Activated CD4-positive, alpha-beta T cell treated with anti-CD3 and anti-CD28 coated beads, Interleukin-2, amount 10 ng/mL, durations not matched to agents 7 days and 5 days (primary cell): ENCODE measurements at regions not wholly inside any gene's neighbourhood (a gene's known extent, or its start where the extent isn't known, plus 50 kb on each side); places are given as distances from the start of the nearest gene placed in this dataset.
"Not testable (repeated sequence)": the region's sequence is repeated elsewhere in the genome, so short reads cannot be mapped to it uniquely, and the experiment has no call there.

ENCODE experiments used
- CTCF ChIA-PET: fragments of 350-600 bp; sonication (Branson Sonifier 250); formaldehyde crosslinking; loops from one replicate; lab custom pipeline; 2021; ENCODE audit warnings: antibody characterized with exemption; lab: Charles Lee
- POLR2A ChIA-PET: fragments of 350-600 bp; sonication (Branson Sonifier 250); formaldehyde crosslinking; loops from one replicate; lab custom pipeline; 2021; ENCODE audit warnings: antibody characterized with exemption; lab: Charles Lee
- DNase-seq: peaks from one replicate; pipeline ENCODE4 v3.0.0-alpha.2; 2020
- H3K27ac Mint-ChIP-seq: one replicate; pipeline ENCODE4 v1.8.0; 2021; ENCODE audit warnings: mild to moderate bottlenecking, moderate library complexity, mixed read lengths
- H3K27me3 Mint-ChIP-seq: one replicate; pipeline ENCODE4 v1.8.0; 2021; ENCODE audit warnings: mixed read lengths
- H3K36me3 Mint-ChIP-seq: one replicate; pipeline ENCODE4 v1.8.0; 2021; ENCODE audit warnings: low read depth, mixed read lengths
- H3K4me1 Mint-ChIP-seq: one replicate; pipeline ENCODE4 v1.8.0; 2021; ENCODE audit warnings: mixed read lengths
- H3K4me3 Mint-ChIP-seq: one replicate; pipeline ENCODE4 v1.8.0; 2021; ENCODE audit warnings: mild to moderate bottlenecking, moderate library complexity, mixed read lengths
- H3K9me3 Mint-ChIP-seq: one replicate; pipeline ENCODE4 v1.8.0; 2021; ENCODE audit warnings: mixed read lengths

DNA sequence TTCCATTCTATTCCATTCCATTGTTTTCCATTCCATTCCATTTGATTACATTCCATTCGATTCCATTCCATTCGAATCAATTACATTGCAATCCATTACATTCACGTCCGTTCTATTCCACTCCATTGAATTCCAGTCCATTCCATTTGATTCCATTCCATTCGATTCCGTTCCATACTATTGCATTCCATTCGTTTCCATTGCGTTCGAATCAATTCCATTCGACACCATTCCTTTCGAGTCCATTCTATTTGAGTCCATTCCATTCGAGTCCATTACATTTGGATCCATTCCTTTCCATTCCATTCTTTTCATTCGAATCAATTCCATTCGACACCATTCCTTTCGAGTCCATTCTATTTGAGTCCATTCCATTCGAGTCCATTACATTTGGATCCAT, 1122.9 kb downstream of the RPIA start:
- peaks cover 90% of the 10 kb centered on the region for H3K9me3 Mint-ChIP-seq
- peaks cover 56% of the 10 kb centered on the region for H3K36me3 Mint-ChIP-seq
- H3K4me3 Mint-ChIP-seq, H3K27me3 Mint-ChIP-seq, H3K4me1 Mint-ChIP-seq, H3K27ac Mint-ChIP-seq, DNase-seq, CTCF ChIA-PET, POLR2A ChIA-PET: not testable (repeated sequence)

DNA sequence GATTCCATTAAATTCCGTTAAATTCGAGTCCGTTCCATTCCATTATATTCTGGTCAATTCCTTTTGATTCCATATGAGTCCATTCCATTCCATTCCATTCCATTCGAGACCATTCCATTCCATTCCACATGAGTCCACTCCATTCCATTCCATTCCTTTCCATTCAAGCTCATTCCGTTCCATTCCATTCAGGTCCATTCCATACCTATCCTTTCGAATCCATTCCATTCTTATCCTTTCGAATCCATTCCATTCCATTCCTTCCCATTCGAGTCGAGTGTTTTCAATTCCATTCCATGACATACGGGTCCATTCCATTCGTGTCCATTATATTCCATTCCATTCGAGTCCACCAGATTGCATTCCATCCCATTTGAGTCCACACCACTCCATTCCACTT, 1127.4 kb downstream of the RPIA start:
- CTCF ChIA-PET = no interaction called here
- no peak overlapping the region for H3K27ac Mint-ChIP-seq
- H3K27me3 Mint-ChIP-seq = no peaks in the 10 kb centered on the region
- POLR2A ChIA-PET = no interaction called here
- DNase-seq = no peak
- H3K9me3 Mint-ChIP-seq = peaks cover 98% of the 10 kb centered on the region
- H3K4me3 Mint-ChIP-seq = no peak overlapping the region
- no peaks in the 10 kb centered on the region for H3K4me1 Mint-ChIP-seq
- peaks cover 59% of the 10 kb centered on the region for H3K36me3 Mint-ChIP-seq

DNA sequence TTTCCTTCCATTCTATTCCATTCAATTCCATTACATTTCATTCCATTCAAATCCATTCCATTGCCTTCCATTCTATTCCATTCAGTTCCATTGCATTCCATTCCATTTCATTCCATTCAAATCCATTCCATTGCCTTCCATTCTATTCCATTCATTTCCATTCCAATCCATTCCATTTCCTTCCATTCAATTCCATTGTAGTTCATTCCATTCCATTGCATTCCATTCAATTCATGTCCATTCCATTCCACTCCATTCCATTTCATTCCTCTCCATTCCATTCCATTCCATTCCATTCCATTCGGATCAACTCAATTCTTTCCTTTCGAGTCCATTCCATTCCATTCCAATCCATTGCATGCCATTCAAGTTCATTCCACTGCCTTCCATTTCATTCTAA, 1128.3 kb downstream of the RPIA start:
- no peaks in the 10 kb centered on the region for H3K4me1 Mint-ChIP-seq
- peaks cover 56% of the 10 kb centered on the region for H3K36me3 Mint-ChIP-seq
- ChIA-PET CTCF (no interaction called here), POLR2A (no interaction called here)
- no peaks in the 10 kb centered on the region for H3K27me3 Mint-ChIP-seq
- peaks cover 96% of the 10 kb centered on the region for H3K9me3 Mint-ChIP-seq
- no peak overlapping the region for H3K4me3 Mint-ChIP-seq
- no peak overlapping the region for H3K27ac Mint-ChIP-seq
- DNase-seq = no peak

DNA sequence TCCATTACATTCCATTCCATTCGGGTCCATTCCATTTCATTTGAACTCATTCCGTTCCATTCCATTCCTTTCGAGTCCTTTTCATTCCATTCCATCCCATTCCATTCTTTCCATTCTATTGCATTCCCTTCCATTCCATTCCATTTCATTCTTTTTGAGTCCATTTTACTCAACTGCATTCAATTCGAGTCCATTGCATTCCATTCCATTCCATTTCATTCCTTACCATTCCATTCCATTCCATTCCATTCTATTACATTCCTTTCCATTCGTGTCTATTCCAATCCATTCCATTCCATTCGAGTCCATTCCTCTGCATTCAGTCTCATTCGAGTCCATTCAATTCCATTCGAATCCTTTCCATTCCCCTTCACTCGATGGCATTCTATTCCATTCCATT, 1128.8 kb downstream of the RPIA start:
- Mint-ChIP-seq H3K27me3 (no peaks in the 10 kb centered on the region), H3K9me3 (peaks cover 92% of the 10 kb centered on the region), H3K4me1 (no peaks in the 10 kb centered on the region), H3K27ac (no peak overlapping the region), H3K4me3 (no peak overlapping the region), H3K36me3 (peaks cover 57% of the 10 kb centered on the region)
- no peak for DNase-seq
- ChIA-PET POLR2A (no interaction called here), CTCF (no interaction called here)

DNA sequence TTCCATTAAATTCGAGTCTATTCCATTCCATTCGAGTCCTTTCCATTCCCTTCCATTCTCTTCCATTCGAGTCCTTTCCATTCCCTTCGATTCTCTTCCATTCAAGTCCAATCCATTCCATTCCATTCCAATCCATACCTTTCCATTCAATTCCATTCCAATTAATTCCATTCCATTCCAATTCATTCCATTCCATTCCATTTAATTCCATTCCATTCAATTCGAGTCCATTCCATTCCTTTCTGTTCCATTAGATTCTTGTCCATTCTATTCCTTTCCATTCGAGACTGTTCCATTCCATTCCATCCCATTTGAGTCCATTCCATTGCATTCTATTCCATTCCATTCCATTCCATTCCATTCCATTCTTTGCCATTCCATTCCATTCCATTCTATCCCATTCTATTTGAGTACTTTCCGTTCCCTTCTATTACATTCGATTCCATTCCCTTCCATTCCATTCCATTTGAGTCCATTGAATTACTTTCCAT, 1130.0 kb downstream of the RPIA start:
- Mint-ChIP-seq H3K4me3 (no peak overlapping the region), H3K4me1 (no peaks in the 10 kb centered on the region), H3K27ac (no peak overlapping the region), H3K9me3 (peaks cover 81% of the 10 kb centered on the region), H3K36me3 (peaks cover 53% of the 10 kb centered on the region), H3K27me3 (no peaks in the 10 kb centered on the region)
- POLR2A ChIA-PET = no interaction called here
- CTCF ChIA-PET = no interaction called here
- DNase-seq = no peak

DNA sequence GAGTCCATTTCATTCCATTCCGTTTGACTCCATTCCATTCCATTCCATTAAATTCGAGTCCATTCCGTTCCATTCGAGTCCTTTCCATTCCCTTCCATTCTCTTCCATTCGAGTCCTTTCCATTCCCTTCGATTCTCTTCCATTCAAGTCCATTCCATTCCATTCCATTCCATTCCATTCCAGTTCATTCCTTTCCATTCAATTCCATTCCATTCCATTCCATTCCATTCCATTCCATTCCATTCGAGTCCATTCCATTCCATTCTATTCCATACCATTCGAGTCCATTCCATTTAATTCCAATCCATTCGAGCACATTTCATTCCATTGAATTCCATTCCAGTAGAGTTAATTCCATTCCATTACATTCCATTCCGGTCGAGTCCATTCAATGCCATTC, 1130.9 kb downstream of the RPIA start:
- POLR2A ChIA-PET, H3K27ac Mint-ChIP-seq, DNase-seq, H3K4me3 Mint-ChIP-seq, H3K27me3 Mint-ChIP-seq, CTCF ChIA-PET, H3K4me1 Mint-ChIP-seq: not testable (repeated sequence)
- H3K9me3 Mint-ChIP-seq = peaks cover 72% of the 10 kb centered on the region
- H3K36me3 Mint-ChIP-seq = peaks cover 47% of the 10 kb centered on the region

DNA sequence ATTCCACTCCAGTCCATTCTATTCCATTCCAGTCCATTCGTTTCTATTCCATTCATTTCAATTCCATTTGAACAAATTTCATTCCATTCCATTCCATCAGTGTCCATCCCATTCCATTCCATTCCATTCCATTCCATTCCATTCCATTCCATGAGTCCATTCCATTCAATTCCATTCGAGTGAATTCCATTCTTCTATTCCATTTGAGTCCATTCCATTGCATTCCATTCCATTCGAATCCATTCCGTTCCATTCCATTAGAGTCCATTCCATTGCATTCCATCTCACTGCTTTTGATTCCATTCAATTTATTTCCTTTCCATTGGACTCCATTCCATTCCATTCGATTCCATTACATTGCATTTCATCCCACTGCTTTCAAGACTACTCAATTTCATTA, 1132.1 kb downstream of the RPIA start:
- Mint-ChIP-seq H3K4me1 (no peaks in the 10 kb centered on the region), H3K27ac (no peak overlapping the region), H3K4me3 (no peak overlapping the region), H3K36me3 (peaks cover 41% of the 10 kb centered on the region), H3K27me3 (no peaks in the 10 kb centered on the region), H3K9me3 (peaks cover 60% of the 10 kb centered on the region)
- no peak for DNase-seq
- POLR2A ChIA-PET = no interaction called here
- CTCF ChIA-PET = no interaction called here

DNA sequence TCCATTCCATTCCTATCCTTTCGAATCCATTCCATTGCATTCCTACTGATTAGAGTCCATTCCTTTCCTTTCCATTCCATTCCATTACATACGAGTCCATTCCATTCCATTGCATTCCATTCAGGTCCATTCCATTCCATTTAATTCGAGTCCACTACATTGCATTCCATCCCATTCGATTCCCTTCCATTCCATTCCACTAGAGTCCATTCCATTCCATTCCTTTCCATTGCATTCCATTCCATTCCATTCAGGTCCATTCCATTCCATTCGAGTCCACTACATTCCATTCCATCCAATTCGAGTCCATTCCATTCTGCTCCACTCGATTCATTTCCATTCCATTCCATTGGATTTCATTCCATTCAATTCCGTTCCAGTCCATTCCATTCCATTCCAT, 1133.6 kb downstream of the RPIA start:
- Mint-ChIP-seq H3K27ac (no peak overlapping the region), H3K9me3 (peaks cover 55% of the 10 kb centered on the region), H3K27me3 (no peaks in the 10 kb centered on the region), H3K36me3 (peaks cover 43% of the 10 kb centered on the region), H3K4me1 (no peaks in the 10 kb centered on the region), H3K4me3 (no peak overlapping the region)
- POLR2A ChIA-PET = no interaction called here
- DNase-seq = no peak
- CTCF ChIA-PET = no interaction called here

DNA sequence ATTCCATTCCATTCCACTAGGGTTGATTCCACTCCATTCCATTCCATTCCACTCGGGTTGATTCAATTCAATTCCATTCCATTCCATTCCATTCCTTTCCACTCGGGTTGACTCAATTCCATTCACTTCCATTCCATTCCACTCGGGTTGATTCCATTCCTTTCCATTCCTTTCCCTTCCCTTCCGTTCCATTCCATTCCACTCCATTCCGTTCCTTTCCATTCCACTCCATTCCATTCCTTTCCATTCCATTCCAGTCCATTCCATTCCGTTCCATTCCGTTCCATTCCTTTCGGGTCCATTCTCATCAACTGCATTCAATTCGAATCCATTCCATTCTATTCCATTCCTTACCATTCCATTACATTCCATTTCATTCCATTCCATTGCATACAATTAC, 1135.3 kb downstream of the RPIA start:
- peaks cover 48% of the 10 kb centered on the region for H3K9me3 Mint-ChIP-seq
- DNase-seq, H3K27ac Mint-ChIP-seq, H3K27me3 Mint-ChIP-seq, CTCF ChIA-PET, H3K4me3 Mint-ChIP-seq, H3K4me1 Mint-ChIP-seq, POLR2A ChIA-PET: not testable (repeated sequence)
- H3K36me3 Mint-ChIP-seq = peaks cover 37% of the 10 kb centered on the region

DNA sequence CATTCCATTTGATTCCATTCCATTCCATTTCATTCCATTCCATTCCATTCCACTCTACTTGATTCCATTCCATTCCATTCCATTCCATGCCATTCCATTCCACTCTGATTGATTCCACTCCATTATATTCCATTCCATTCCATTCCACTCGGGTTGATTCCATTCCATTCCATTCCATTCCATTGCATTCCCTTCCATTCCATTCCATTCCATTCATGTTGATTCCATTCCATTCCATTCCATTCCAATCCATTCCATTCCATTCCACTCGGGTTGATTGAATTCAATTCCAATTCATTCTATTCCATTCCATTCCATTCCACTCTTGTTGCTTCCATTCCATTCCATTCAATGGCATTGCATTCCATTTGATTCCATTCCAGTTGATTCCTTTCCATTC, 1136.4 kb downstream of the RPIA start:
- POLR2A ChIA-PET, H3K4me3 Mint-ChIP-seq, DNase-seq, H3K27ac Mint-ChIP-seq, H3K27me3 Mint-ChIP-seq, CTCF ChIA-PET, H3K4me1 Mint-ChIP-seq: not testable (repeated sequence)
- Mint-ChIP-seq H3K36me3 (peaks cover 29% of the 10 kb centered on the region), H3K9me3 (peaks cover 37% of the 10 kb centered on the region)

DNA sequence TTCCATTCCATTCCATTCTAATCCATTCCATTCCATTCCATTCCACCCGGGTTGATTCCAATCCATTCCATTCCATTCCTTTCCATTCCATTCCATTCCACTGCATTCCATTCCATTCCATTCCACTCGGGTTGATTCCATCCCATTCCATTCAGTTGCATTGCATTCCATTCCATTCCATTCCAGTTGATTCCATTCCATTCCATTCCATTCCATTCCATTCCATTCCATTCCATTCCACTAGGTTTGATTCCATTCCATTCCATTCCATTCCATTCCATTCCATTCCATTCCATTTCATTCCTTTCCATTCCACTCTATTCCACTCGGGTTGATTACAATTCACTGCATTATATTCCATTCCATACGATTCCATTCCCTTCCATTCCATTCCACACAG, 1136.9 kb downstream of the RPIA start:
- H3K4me1 Mint-ChIP-seq, H3K27me3 Mint-ChIP-seq, H3K27ac Mint-ChIP-seq, CTCF ChIA-PET, POLR2A ChIA-PET, H3K4me3 Mint-ChIP-seq, DNase-seq: not testable (repeated sequence)
- peaks cover 34% of the 10 kb centered on the region for H3K9me3 Mint-ChIP-seq
- peaks cover 26% of the 10 kb centered on the region for H3K36me3 Mint-ChIP-seq

DNA sequence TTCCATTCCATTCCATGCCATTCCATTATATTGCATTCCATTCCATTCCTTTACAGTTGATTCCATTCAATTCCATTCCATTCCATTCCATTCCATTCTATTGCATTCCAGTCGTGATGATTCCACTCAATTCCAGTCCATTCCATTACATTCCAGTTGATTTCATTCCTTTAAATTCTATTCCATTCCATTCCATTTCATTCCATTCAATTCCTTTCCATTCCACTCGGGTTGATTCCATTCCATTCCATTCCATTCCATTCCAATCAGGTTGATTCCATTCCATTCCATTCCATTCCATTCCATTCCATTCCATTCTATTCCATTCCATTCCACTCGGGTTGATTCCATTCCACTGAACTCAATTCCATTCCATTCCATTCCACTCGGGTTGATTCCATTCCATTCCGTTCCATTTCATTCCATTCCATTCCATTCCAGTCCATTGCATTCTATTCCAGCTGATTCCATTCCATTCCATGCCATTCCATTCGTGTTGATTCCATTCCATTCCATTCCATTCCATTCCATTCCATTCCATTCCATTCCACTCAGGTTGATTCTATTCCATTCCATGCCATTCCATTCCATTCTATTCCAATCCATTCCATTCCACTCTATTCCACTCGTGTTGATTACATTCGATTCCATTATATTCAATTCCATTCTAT, 1137.6 kb downstream of the RPIA start:
- DNase-seq, H3K27ac Mint-ChIP-seq, H3K4me3 Mint-ChIP-seq, CTCF ChIA-PET, POLR2A ChIA-PET, H3K4me1 Mint-ChIP-seq, H3K27me3 Mint-ChIP-seq: not testable (repeated sequence)
- H3K9me3 Mint-ChIP-seq = peaks cover 28% of the 10 kb centered on the region
- H3K36me3 Mint-ChIP-seq = peaks cover 26% of the 10 kb centered on the region

DNA sequence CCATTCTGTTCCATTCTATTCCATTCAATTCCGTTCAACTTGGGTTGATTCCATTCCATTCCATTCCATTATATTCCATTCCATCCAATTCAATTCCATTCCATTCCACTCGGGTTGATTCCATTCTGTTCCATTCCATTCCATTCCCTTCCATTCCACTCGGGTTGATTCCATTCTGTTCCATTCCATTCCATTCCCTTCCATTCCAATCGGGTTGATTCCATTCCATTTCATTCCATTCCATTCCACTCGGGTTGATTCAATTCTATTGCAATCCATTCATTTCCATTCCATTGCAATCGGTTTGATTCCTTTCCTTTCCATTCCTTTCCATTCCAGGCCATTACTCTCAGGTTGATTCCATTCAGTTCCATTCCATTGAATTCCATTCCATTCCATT, 1138.4 kb downstream of the RPIA start:
- CTCF ChIA-PET = no interaction called here
- Mint-ChIP-seq H3K27me3 (no peaks in the 10 kb centered on the region), H3K9me3 (peaks cover 27% of the 10 kb centered on the region), H3K27ac (no peak overlapping the region), H3K36me3 (peaks cover 27% of the 10 kb centered on the region), H3K4me1 (no peaks in the 10 kb centered on the region), H3K4me3 (no peak overlapping the region)
- POLR2A ChIA-PET = no interaction called here
- DNase-seq = no peak
